AG09319 (cell line): ENCODE measurements at regions not wholly inside any gene's neighbourhood (a gene's known extent, or its start where the extent isn't known, plus 50 kb on each side); places are given as distances from the start of the nearest gene placed in this dataset.

Experiments
- DNase-seq: peaks from one replicate; pipeline ENCODE4 v3.0.0-alpha.2; 2010; ENCODE audit warnings: low read depth; ENCODE audit errors: extremely low read depth
- CTCF ChIP-seq: IDR thresholded peaks from 2 replicates; pipeline ENCODE4 v1.5.1; 2011; ENCODE audit warnings: low read depth, mild to moderate bottlenecking, inconsistent platforms, low read length, moderate library complexity

- no peak for DNase-seq
- no peak for TF ChIP-seq CTCF
Observed at GRCh38 chr11:91100427-91100826, 877.6 kb upstream of the CHORDC1 start.

GRCh38 chr11:91097083-91097482 is 874.2 kb upstream of the CHORDC1 start:
- no peak for DNase-seq
- TF ChIP-seq CTCF: no peak

GRCh38 chr11:91093141-91093540 is 870.3 kb upstream of the CHORDC1 start:
- TF ChIP-seq CTCF: no peak
- no peak for DNase-seq

GRCh38 chr11:91091563-91091962 is 868.7 kb upstream of the CHORDC1 start:
- TF ChIP-seq CTCF: no peak
- no peak for DNase-seq

- no peak for TF ChIP-seq CTCF
- DNase-seq: no peak
Observed at GRCh38 chr11:91086028-91086427, 863.2 kb upstream of the CHORDC1 start.

- TF ChIP-seq CTCF: no peak
Observed at GRCh38 chr11:91082255-91082654, 859.4 kb upstream of the CHORDC1 start.

GRCh38 chr11:91081440-91082043 is 858.7 kb upstream of the CHORDC1 start:
- DNase-seq: no peak
- TF ChIP-seq CTCF: no peak

More at GRCh38 chr11:91082255-91082654, 859.4 kb upstream of the CHORDC1 start:
- no peak for DNase-seq
